Cardiac fibroblast (primary cell): ENCODE measurements at regions not wholly inside any gene's neighbourhood (a gene's known extent, or its start where the extent isn't known, plus 50 kb on each side); places are given as distances from the start of the nearest gene placed in this dataset.

Experiments used
- DNase-seq, 2 donors: peaks; one replicate each; pipeline versions ENCODE4 v3.0.0 to v3.0.0-alpha.2; 2010; ENCODE audit warnings: low read depth in 2 of 2
- H3K4me3 ChIP-seq, 2 donors: replicated peaks in 1 of 2; 1 replicate in 1 of 2; 2 replicates in 1 of 2; pipeline ENCODE4 v1.5.1; 2011; ENCODE audit warnings: low read depth in 2 of 2, low read length in 2 of 2, mild to moderate bottlenecking in 2 of 2, moderate library complexity in 1 of 2
- CTCF ChIP-seq: IDR thresholded peaks from one replicate; pipeline ENCODE4 v1.5.1; 2011; ENCODE audit warnings: low read depth, mild to moderate bottlenecking, low read length, inconsistent platforms

DNA sequence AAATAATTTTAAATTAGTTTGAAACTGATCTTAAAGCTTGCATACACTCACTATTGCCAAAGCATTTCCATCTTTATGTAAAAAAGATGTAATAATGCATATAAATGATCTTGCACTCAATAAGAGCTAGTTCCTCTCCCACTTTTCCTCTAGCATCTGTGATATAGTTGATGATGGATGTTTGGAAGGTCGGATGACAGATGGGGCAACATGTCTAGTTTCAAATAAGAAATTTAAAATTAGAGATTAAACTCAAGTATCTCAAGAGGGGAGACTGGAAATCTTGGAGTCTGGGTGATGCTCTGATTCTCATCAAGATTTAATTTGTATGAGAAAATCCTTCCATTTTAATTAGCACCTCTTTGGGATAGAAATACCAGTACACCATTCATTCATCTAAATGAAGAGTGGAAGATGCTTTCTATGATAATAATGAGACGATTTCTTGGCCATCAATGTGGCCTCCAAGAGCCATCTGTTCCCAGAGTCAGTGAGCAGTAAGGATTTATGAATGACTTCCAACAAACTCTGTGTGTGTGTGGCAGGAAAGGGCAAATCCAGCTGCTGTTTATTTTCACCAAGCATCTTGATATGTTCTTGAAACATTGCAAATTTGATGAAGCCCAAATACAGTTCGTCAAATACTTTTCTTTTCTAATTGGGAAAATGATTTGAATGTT is 616.3 kb upstream of the CDH8 start:
- no peak for DNase-seq
- no peak overlapping the region for H3K4me3 ChIP-seq
- TF ChIP-seq CTCF = no peak

- no peak overlapping the region for H3K4me3 ChIP-seq
- TF ChIP-seq CTCF = no peak
- DNase-seq = no peak
These were observed 612.0 kb upstream of the CDH8 start for GRCh38 chr16:62648256-62648655.

DNA sequence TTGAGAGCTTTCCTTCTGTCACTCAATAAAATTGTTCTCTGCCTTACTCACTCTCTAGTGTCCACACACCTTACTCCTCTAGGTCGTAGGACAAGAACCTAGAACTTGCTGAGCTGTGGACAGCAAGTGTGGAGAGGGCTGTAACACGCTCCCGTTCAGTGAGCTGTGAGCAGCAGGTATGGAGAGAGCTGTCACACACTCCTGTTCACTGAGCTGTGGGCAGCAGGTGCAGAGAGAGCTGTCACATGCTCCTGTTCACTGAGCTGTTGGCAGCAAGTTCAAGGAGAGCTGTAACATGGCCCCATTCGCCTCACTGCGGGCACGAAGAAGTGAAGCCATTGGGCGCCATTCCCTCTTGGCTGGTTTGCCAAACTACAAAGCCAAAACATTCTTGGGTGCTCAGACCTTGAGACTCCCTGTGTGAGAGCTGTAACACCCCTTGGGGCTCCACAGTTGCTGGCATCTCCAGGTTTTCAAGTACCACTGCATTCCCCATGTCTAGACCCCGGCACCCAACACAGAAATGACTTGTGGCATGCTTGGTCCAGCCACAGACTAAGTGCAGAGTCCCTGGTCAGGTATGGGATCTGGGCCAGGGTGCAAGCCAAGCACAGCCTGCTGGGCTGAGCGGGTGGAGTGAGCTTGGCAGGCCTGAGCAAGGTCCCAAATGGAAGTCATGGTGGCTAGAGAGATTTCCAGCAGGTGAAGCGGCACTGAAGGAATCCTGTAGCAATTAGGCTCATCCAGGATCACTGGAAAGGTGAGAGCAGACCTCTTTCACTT is 608.0 kb upstream of the CDH8 start:
- TF ChIP-seq CTCF = no peak
- DNase-seq = no peak
- no peak overlapping the region for H3K4me3 ChIP-seq

GRCh38 chr16:62642677-62643076 is 606.4 kb upstream of the CDH8 start:
- no peak for TF ChIP-seq CTCF
- DNase-seq = no peak
- no peak overlapping the region for H3K4me3 ChIP-seq

DNA sequence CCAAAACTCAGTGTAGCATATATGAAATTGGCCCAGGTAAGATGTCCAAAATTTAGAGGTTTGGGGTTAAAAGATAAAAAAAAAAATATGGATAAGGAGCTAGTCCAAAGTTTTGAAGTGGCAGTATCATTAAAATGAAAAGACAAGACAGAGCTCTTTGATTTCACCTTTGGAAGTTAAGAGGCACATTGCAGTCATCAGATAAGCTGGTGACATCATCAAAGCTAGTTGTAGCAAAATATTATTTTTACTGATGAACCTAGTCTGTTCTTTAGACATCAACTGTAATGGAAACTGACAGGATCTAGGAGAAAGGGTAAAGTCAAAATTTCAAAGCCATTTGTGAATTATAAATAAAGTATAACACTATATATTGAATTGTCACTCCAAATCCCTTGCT is 603.7 kb upstream of the CDH8 start:
- no peak overlapping the region for H3K4me3 ChIP-seq
- DNase-seq = no peak
- TF ChIP-seq CTCF = no peak

GRCh38 chr16:62638964-62639870 is 603.0 kb upstream of the CDH8 start:
- TF ChIP-seq CTCF = no peak
- DNase-seq = no peak
- H3K4me3 ChIP-seq = no peak overlapping the region
